H1 (cell line): ENCODE measurements at regions not wholly inside any gene's neighbourhood (a gene's known extent, or its start where the extent isn't known, plus 50 kb on each side); places are given as distances from the start of the nearest gene placed in this dataset.
A peak's percentile ranks its signal among the peaks of the same experiment; 100 is the strongest.

Source experiments
- CTCF ChIA-PET: fragments of 300-600 bp; sonication (Branson Sonifier 250); formaldehyde crosslinking; loops from one replicate; lab custom pipeline; 2021; ENCODE audit not compliant: partially characterized antibody; lab: Charles Lee
- POLR2A ChIA-PET: fragments of 300-600 bp; sonication (Branson Sonifier 250); formaldehyde crosslinking; loops from one replicate; lab custom pipeline; 2021; ENCODE audit warnings: inconsistent platforms; ENCODE audit not compliant: partially characterized antibody; lab: Charles Lee
- DNase-seq, 2 experiments: peaks; one replicate each; pipeline versions ENCODE4 v3.0.0 to v3.0.0-alpha.2; 2010 to 2022; ENCODE audit warnings: low spot score in 2 of 2, low read depth in 1 of 2, mixed read lengths in 1 of 2
- FAIRE-seq: peaks from 2 replicates; lab custom pipeline; 2011; peaks lifted over from hg19 to GRCh38; lab: Jason Lieb, UNC
- H2AFZ ChIP-seq: 2 replicates; pipeline ENCODE4 v1.8.1; 2012; ENCODE audit warnings: low read length, inconsistent platforms
- H2AK5ac ChIP-seq: 2 replicates; pipeline ENCODE4 v1.6.1; 2013; ENCODE audit warnings: low read depth, low read length
- H2BK120ac ChIP-seq: replicated peaks from 2 replicates; pipeline ENCODE3; 2013; ENCODE audit warnings: low read depth, low read length, inconsistent platforms
- H2BK12ac ChIP-seq: 2 replicates; pipeline ENCODE4 v1.6.1; 2013; ENCODE audit warnings: low read depth, low read length
- H2BK15ac ChIP-seq: 2 replicates; pipeline ENCODE4 v1.6.1; 2013; ENCODE audit warnings: low read length
- H2BK20ac ChIP-seq: 2 replicates; pipeline ENCODE4 v1.6.1; 2013; ENCODE audit warnings: low read length
- H2BK5ac ChIP-seq: 2 replicates; pipeline ENCODE4 v1.6.1; 2013; ENCODE audit warnings: low read depth, low read length
- H3K14ac ChIP-seq: 2 replicates; pipeline ENCODE4 v1.6.1; 2013; ENCODE audit warnings: inconsistent platforms; ENCODE audit not compliant: insufficient read length
- H3K18ac ChIP-seq: 2 replicates; pipeline ENCODE4 v1.6.1; 2013; ENCODE audit warnings: low read length; ENCODE audit errors: extremely low read depth
- H3K23ac ChIP-seq: 2 replicates; pipeline ENCODE4 v1.6.1; 2013; ENCODE audit warnings: inconsistent platforms; ENCODE audit not compliant: insufficient read length
- H3K23me2 ChIP-seq: 2 replicates; pipeline ENCODE4 v1.6.1; 2013; ENCODE audit warnings: low read depth, low read length
- H3K27ac ChIP-seq: 2 replicates; pipeline ENCODE4 v1.6.1; 2011; ENCODE audit warnings: low read depth, low read length, inconsistent platforms
- H3K27me3 ChIP-seq, 4 experiments: replicated peaks in 1 of 4; 1 replicate in 1 of 4; 2 replicates in 3 of 4; pipeline versions ENCODE4 v1.6.1 to v1.8.1; 2011 to 2013; ENCODE audit warnings: low read length in 3 of 4, mild to moderate bottlenecking in 3 of 4, inconsistent platforms in 2 of 4, mixed read lengths in 2 of 4, moderate library complexity in 1 of 4; ENCODE audit not compliant: control insufficient read depth in 3 of 4, insufficient read depth in 3 of 4; ENCODE audit errors: extremely low read depth in 1 of 4
- H3K36me3 ChIP-seq, 4 experiments: 2 replicates each; pipeline versions ENCODE4 v1.6.1 to v1.8.1; 2011 to 2013; ENCODE audit warnings: mild to moderate bottlenecking in 4 of 4, low read length in 3 of 4, moderate library complexity in 2 of 4, control low read depth in 1 of 4, inconsistent platforms in 1 of 4; ENCODE audit not compliant: insufficient read depth in 4 of 4, control insufficient read depth in 2 of 4
- H3K4ac ChIP-seq: replicated peaks from 2 replicates; pipeline ENCODE3; 2013; ENCODE audit warnings: low read length, low read depth, mixed read lengths, inconsistent platforms; ENCODE audit not compliant: insufficient read length
- H3K4me1 ChIP-seq, 4 experiments: replicated peaks in 1 of 4; 1 replicate in 1 of 4; 2 replicates in 3 of 4; pipeline versions ENCODE4 v1.6.1 to v1.8.1; 2011 to 2013; ENCODE audit warnings: low read length in 3 of 4, inconsistent platforms in 2 of 4, mixed read lengths in 1 of 4; ENCODE audit not compliant: insufficient read depth in 4 of 4, control insufficient read depth in 3 of 4
- H3K4me2 ChIP-seq, 2 experiments: 2 replicates each; pipeline versions ENCODE4 v1.6.1 to v1.8.1; 2011 to 2013; ENCODE audit warnings: low read depth in 2 of 2, low read length in 2 of 2, control low read depth in 1 of 2, inconsistent platforms in 1 of 2, mild to moderate bottlenecking in 1 of 2; ENCODE audit not compliant: insufficient read depth in 1 of 2
- H3K4me3 ChIP-seq, 4 experiments: fragments of 200-600, 300-600 bp in 1 of 4; sonication (generic), shearing (Covaris generic), sonication (Bioruptor Twin) in 1 of 4; 2 replicates each; pipeline versions ENCODE4 v1.5.1 to v1.8.1; 2011 to 2016; ENCODE audit warnings: low read length in 4 of 4, low read depth in 3 of 4, control low read depth in 2 of 4, inconsistent platforms in 2 of 4, mild to moderate bottlenecking in 2 of 4, mixed read lengths in 1 of 4, moderate library complexity in 1 of 4; ENCODE audit not compliant: insufficient read depth in 2 of 4; ENCODE audit errors: extremely low read depth in 1 of 4
- H3K56ac ChIP-seq: replicated peaks from 2 replicates; pipeline ENCODE3; 2013; ENCODE audit warnings: low read depth, mild to moderate bottlenecking, mixed read lengths, low read length, inconsistent platforms; ENCODE audit not compliant: insufficient read length
- H3K79me1 ChIP-seq: 2 replicates; pipeline ENCODE4 v1.6.1; 2013; ENCODE audit warnings: low read depth, low read length, control low read depth
- H3K79me2 ChIP-seq, 2 experiments: 2 replicates each; pipeline versions ENCODE4 v1.6.1 to v1.8.1; 2012 to 2013; ENCODE audit warnings: low read length in 2 of 2, mild to moderate bottlenecking in 2 of 2, inconsistent platforms in 1 of 2; ENCODE audit not compliant: insufficient read depth in 2 of 2, control insufficient read depth in 1 of 2
- H3K9ac ChIP-seq, 4 experiments: replicated peaks in 1 of 4; 1 replicate in 1 of 4; 2 replicates in 3 of 4; pipeline versions ENCODE4 v1.6.1 to v1.8.1; 2011 to 2013; ENCODE audit warnings: low read depth in 3 of 4, low read length in 3 of 4, control low read depth in 2 of 4, mild to moderate bottlenecking in 2 of 4, moderate library complexity in 2 of 4, inconsistent platforms in 1 of 4; ENCODE audit errors: extremely low read depth in 1 of 4
- H3K9me3 ChIP-seq, 2 experiments: 2 replicates each; pipeline versions ENCODE4 v1.6.1 to v1.8.1; 2012 to 2013; ENCODE audit warnings: mild to moderate bottlenecking in 2 of 2, moderate library complexity in 2 of 2, control low read depth in 1 of 2, inconsistent platforms in 1 of 2, low read depth in 1 of 2, low read length in 1 of 2, mixed read lengths in 1 of 2; ENCODE audit not compliant: insufficient read depth in 2 of 2
- H4K20me1 ChIP-seq, 2 experiments: replicated peaks in 1 of 2; 2 replicates each; pipeline versions ENCODE3 to v1.8.1; 2011 to 2013; ENCODE audit warnings: inconsistent platforms in 2 of 2, low read length in 2 of 2, mild to moderate bottlenecking in 1 of 2; ENCODE audit not compliant: insufficient read depth in 2 of 2, control insufficient read depth in 1 of 2
- H4K5ac ChIP-seq: 2 replicates; pipeline ENCODE4 v1.6.1; 2013; ENCODE audit warnings: low read length, low read depth, mixed read lengths, inconsistent platforms; ENCODE audit not compliant: insufficient read length
- H4K8ac ChIP-seq: 2 replicates; pipeline ENCODE4 v1.8.0; 2013; ENCODE audit warnings: mild to moderate bottlenecking, moderate library complexity, low read length, inconsistent platforms; ENCODE audit not compliant: insufficient read depth; ENCODE audit errors: extremely low read depth
- H4K91ac ChIP-seq: replicated peaks from 2 replicates; pipeline ENCODE3; 2013; ENCODE audit warnings: low read length, mixed read lengths, inconsistent platforms; ENCODE audit not compliant: insufficient read length
- CTBP2 ChIP-seq: IDR thresholded peaks from 2 replicates; pipeline ENCODE4 v1.7.0; 2011; ENCODE audit warnings: borderline replicate concordance, mild to moderate bottlenecking, moderate library complexity, mixed read lengths, low read length; ENCODE audit not compliant: insufficient read depth, insufficient read length
- KDM4A ChIP-seq: IDR thresholded peaks from one replicate; pipeline ENCODE4 v1.7.1; 2012; ENCODE audit warnings: low read depth, mild to moderate bottlenecking, moderate library complexity, low read length, inconsistent platforms; ENCODE audit not compliant: severe bottlenecking
- RBBP5 ChIP-seq: IDR thresholded peaks from 2 replicates; pipeline ENCODE4 v1.7.1; 2012; ENCODE audit warnings: low read depth, mild to moderate bottlenecking, inconsistent platforms, low read length, moderate library complexity, borderline replicate concordance
- WGBS, 2 experiments: shearing (Covaris generic) in 1 of 2; methylation state at CpG; one replicate each; pipeline versions ENCODE4 v1.1.6 to v1.1.7; 2013 to 2015; ENCODE audit warnings: low lambda C conversion rate in 2 of 2, mixed read lengths in 2 of 2, inconsistent platforms in 1 of 2, low coverage in 1 of 2, missing lambda C conversion rate in 1 of 2; ENCODE audit not compliant: insufficient replicate concordance in 2 of 2, insufficient coverage in 1 of 2, insufficient read length in 1 of 2; ENCODE audit errors: extremely low coverage in 1 of 2, missing lambda C conversion rate in 1 of 2; 5-methylcytosine and 5-hydroxymethylcytosine counted together

- no peaks in the 10 kb centered on the region for H3K23me2 ChIP-seq
- H3K18ac ChIP-seq: no peak overlapping the region
- POLR2A ChIA-PET: no interaction called here
- no peak overlapping the region for H2BK12ac ChIP-seq
- no peak overlapping the region for H3K23ac ChIP-seq
- no peaks in the 10 kb centered on the region for H3K9me3 ChIP-seq
- H3K4me3 ChIP-seq: no peak overlapping the region
- no peak overlapping the region for H4K8ac ChIP-seq
- no peaks in the 10 kb centered on the region for H4K20me1 ChIP-seq
- H2BK120ac ChIP-seq: no peak overlapping the region
- CTCF ChIA-PET: interaction anchor here (0.8 to 1.3 kb wide), 3 partner anchors 273 to 567 kb away, joined by 3 to 4 read pairs (median 3); no protein-coding TSS in a partner anchor
- H2BK5ac ChIP-seq: no peak overlapping the region
- H3K4me2 ChIP-seq: no peak overlapping the region
- H4K91ac ChIP-seq: no peak overlapping the region
- H3K79me1 ChIP-seq: no peaks in the 10 kb centered on the region
- no peak overlapping the region for H3K56ac ChIP-seq
- no peaks in the 10 kb centered on the region for H3K27me3 ChIP-seq
- 92% methylated on average over 5 of the region's 5 CpGs; no CpG with 5 or more reads in 1 of the 2 experiments for WGBS, 2 experiments
- no peak overlapping the region for H2AK5ac ChIP-seq
- peak overlapping the region in 1 of 4 experiments; percentile 8; a peak in 1 of 7 replicates for H3K9ac ChIP-seq
- FAIRE-seq (no peak), DNase-seq (no peak)
- H4K5ac ChIP-seq: no peak overlapping the region
- H3K36me3 ChIP-seq: no peaks in the 10 kb centered on the region
- no peaks in the 10 kb centered on the region; a peak in 1 of 7 replicates for H3K4me1 ChIP-seq
- H3K27ac ChIP-seq: no peak overlapping the region
- no peaks in the 10 kb centered on the region for H3K79me2 ChIP-seq
- no peak overlapping the region for H2BK15ac ChIP-seq
- H3K14ac ChIP-seq: no peak overlapping the region
- no peak overlapping the region for H3K4ac ChIP-seq
- H2BK20ac ChIP-seq: no peak overlapping the region
- H2AFZ ChIP-seq: no peak overlapping the region
- TF ChIP-seq CTBP2 (no peak), RBBP5 (no peak), KDM4A (no peak)
Observed at GRCh38 chr2:138219961-138220360, 255.7 kb downstream of the HNMT start.
